ENCODE measurements at regions not wholly inside any gene's neighbourhood (a gene's known extent, or its start where the extent isn't known, plus 50 kb on each side); places are given as distances from the start of the nearest gene placed in this dataset.

GRCh38 chr2:238700506-238701340, 147.2 kb upstream of the TWIST2 start:
- TF ChIP-seq EP300 (IDR thresholded peaks at IDR 0.05) (no peak), POLR2AphosphoS5 (IDR thresholded peaks at IDR 0.05) (no peak)
- Histone ChIP-seq H3K27me3 (no peaks in the 10 kb centered on the region), H3K4me1 (no peaks in the 10 kb centered on the region), H3K9me3 (no peaks in the 10 kb centered on the region), H3K36me3 (no peaks in the 10 kb centered on the region), H3K27ac (no peak overlapping the region), H3K4me3 (no peak overlapping the region)
- no peak for DNase-seq (ENCODE audit: low spot score in 2 of 2)
- 92% methylated on average over 9 of the region's 11 CpGs for WGBS

DNA sequence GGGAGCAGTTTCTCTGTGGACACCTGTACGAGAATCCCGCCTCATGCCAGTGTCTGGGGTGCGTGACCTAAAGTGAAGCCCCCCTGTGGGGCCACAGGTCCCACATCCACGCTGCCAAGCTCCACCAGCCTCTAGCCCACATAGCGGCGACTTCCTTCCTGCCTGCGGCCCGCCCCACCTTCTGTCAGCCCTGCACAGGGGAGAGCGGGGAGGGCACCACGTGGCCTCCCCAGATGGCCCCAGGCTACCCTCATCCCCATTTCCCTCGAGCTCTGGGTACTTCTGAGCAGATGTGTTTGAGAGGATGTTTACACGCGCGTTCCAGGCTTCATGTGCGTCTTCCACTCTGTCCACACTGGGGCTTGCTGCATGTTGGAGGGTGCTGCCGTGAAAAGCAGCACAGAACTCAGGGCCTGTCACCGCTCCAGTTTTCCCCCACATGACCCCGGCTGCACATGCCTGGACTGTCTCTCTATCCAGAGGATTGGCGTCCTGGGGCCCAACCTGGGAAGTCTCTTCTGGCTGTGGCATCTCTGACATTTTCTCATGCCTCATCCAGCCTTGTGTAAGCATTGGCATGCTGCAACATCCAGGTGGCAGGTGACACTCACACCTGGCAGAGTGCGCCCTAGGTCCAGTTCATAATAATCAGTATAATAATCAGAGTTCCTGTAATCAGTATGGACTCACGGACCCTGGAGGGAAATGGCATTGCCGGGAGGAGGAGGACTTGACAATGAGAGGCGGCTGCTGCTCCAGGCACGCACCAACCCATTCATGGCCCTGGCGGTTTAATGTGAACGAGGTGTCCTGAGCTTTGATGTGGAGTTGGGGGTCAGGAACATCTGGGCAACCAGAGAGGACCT, 146.3 kb upstream of the TWIST2 start:
- Histone ChIP-seq H3K27ac (no peak overlapping the region), H3K27me3 (no peaks in the 10 kb centered on the region), H3K4me3 (no peak overlapping the region), H3K36me3 (no peaks in the 10 kb centered on the region), H3K9me3 (no peaks in the 10 kb centered on the region), H3K4me1 (no peaks in the 10 kb centered on the region)
- no peak for DNase-seq (ENCODE audit: low spot score in 2 of 2)
- TF ChIP-seq, protein P1, sequence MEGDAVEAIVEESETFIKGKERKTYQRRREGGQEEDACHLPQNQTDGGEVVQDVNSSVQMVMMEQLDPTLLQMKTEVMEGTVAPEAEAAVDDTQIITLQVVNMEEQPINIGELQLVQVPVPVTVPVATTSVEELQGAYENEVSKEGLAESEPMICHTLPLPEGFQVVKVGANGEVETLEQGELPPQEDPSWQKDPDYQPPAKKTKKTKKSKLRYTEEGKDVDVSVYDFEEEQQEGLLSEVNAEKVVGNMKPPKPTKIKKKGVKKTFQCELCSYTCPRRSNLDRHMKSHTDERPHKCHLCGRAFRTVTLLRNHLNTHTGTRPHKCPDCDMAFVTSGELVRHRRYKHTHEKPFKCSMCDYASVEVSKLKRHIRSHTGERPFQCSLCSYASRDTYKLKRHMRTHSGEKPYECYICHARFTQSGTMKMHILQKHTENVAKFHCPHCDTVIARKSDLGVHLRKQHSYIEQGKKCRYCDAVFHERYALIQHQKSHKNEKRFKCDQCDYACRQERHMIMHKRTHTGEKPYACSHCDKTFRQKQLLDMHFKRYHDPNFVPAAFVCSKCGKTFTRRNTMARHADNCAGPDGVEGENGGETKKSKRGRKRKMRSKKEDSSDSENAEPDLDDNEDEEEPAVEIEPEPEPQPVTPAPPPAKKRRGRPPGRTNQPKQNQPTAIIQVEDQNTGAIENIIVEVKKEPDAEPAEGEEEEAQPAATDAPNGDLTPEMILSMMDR (IDR thresholded peaks at IDR 0.05): no peak
- TF ChIP-seq EP300 (IDR thresholded peaks at IDR 0.05): no peak
- TF ChIP-seq POLR2A (IDR thresholded peaks at IDR 0.05): no peak
- WGBS: 80% methylated on average over 26 of the region's 26 CpGs

DNA sequence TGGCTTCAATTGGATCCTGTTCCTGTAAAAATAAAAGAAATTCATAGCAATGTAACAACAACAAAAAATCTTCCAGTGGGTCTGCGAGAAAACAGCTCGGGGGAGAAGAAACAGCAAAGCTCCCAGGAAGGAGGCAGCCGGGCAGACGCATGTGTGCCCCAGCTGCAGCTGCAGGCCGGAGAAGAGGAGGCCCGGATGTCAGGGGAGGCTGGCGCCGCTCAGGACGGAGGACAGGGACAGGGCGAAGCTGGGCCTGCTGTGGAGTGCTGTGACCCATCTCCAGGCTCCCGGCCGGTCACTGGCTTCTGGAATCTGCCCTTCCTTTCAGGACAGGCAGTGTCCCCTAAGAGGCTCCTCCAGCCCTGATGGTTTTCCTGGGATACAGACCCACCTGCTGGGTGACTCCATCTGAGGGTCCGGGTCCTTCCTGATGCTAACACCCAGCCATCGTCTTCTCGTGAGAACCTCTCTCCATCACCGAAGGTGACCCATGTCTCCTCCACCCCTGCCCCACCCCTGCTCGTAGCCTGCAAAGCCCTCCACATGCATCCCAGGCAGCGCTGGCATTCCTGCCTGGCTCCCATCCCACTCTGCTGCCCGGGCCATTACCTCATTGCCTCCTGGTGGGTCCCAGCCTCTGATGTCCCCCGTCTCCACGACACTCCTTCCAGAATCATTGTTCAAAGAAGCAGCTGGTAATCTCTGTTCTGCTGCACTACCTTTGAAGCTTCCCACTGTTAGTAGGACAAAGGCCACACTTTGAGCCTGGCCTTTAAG, 145.4 kb upstream of the TWIST2 start:
- Histone ChIP-seq H3K27me3 (no peaks in the 10 kb centered on the region), H3K27ac (no peak overlapping the region), H3K4me3 (no peak overlapping the region), H3K36me3 (no peaks in the 10 kb centered on the region), H3K4me1 (no peaks in the 10 kb centered on the region), H3K9me3 (no peaks in the 10 kb centered on the region)
- no peak for DNase-seq (ENCODE audit: low spot score in 2 of 2)
- TF ChIP-seq EP300 (IDR thresholded peaks at IDR 0.05) (no peak), POLR2A (IDR thresholded peaks at IDR 0.05) (no peak), POLR2AphosphoS5 (IDR thresholded peaks at IDR 0.05) (no peak)
- TF ChIP-seq, protein P1 (IDR thresholded peaks at IDR 0.05): no peak
- 90% methylated on average over 21 of the region's 21 CpGs for WGBS

GRCh38 chr2:238703053-238703415, 144.9 kb upstream of the TWIST2 start:
- Histone ChIP-seq H3K4me1 (no peaks in the 10 kb centered on the region), H3K36me3 (no peaks in the 10 kb centered on the region), H3K4me3 (no peak overlapping the region), H3K27me3 (no peaks in the 10 kb centered on the region), H3K27ac (no peak overlapping the region), H3K9me3 (no peaks in the 10 kb centered on the region)
- WGBS: 100% methylated on average over 1 of the region's 4 CpGs
- no peak for TF ChIP-seq EP300 (IDR thresholded peaks at IDR 0.05)
- TF ChIP-seq POLR2AphosphoS5 (IDR thresholded peaks at IDR 0.05): no peak
- TF ChIP-seq POLR2A (IDR thresholded peaks at IDR 0.05): no peak
- TF ChIP-seq, protein P1 (IDR thresholded peaks at IDR 0.05): no peak
- DNase-seq (ENCODE audit: low spot score in 2 of 2): no peak

DNA sequence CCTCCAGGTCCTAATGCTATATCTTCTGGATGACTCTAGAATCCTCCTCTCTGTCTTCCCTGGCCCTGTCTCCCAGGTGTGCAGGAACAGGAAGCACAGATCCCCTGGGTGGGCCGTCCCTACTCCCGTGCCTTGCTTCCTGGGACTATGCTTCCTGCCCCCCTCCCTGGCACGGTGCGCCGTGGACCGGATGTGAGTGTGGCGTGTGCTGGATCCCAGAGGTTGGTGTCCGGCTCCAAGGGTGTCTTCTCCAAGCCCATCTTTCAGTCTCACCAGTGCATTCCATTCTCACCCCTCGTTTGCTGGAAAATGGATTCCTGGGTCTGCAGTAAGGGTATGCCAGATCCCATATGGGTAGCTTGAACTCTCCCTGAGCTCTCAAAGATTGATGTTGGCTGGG, 144.4 kb upstream of the TWIST2 start:
- Histone ChIP-seq H3K4me3 (no peak overlapping the region), H3K36me3 (no peaks in the 10 kb centered on the region), H3K27me3 (no peaks in the 10 kb centered on the region), H3K9me3 (no peaks in the 10 kb centered on the region), H3K27ac (no peak overlapping the region), H3K4me1 (no peaks in the 10 kb centered on the region)
- WGBS: 91% methylated on average over 9 of the region's 9 CpGs
- no peak for DNase-seq (ENCODE audit: low spot score in 2 of 2)
- TF ChIP-seq, protein P1 (IDR thresholded peaks at IDR 0.05): no peak
- TF ChIP-seq POLR2AphosphoS5 (IDR thresholded peaks at IDR 0.05): no peak
- no peak for TF ChIP-seq EP300 (IDR thresholded peaks at IDR 0.05)
- TF ChIP-seq POLR2A (IDR thresholded peaks at IDR 0.05): no peak

Measured in suprapubic skin (tissue), 4 donors.